Stimulated activated CD4-positive, alpha-beta T cell treated with anti-CD3 and anti-CD28 coated beads, Interleukin-2, amount 100 ng/mL, for 4 hours (primary cell): ENCODE measurements at regions not wholly inside any gene's neighbourhood (a gene's known extent, or its start where the extent isn't known, plus 50 kb on each side); places are given as distances from the start of the nearest gene placed in this dataset.
"Not testable (repeated sequence)": the region's sequence is repeated elsewhere in the genome, so short reads cannot be mapped to it uniquely, and the experiment has no call there.

Experiments used
- DNase-seq: peaks from one replicate; pipeline ENCODE4 v3.0.0-alpha.2; 2020; ENCODE audit warnings: low read depth

GRCh38 chr10:118965645-118966044, 63.9 kb upstream of the NANOS1 start:
- DNase-seq: no peak

DNA sequence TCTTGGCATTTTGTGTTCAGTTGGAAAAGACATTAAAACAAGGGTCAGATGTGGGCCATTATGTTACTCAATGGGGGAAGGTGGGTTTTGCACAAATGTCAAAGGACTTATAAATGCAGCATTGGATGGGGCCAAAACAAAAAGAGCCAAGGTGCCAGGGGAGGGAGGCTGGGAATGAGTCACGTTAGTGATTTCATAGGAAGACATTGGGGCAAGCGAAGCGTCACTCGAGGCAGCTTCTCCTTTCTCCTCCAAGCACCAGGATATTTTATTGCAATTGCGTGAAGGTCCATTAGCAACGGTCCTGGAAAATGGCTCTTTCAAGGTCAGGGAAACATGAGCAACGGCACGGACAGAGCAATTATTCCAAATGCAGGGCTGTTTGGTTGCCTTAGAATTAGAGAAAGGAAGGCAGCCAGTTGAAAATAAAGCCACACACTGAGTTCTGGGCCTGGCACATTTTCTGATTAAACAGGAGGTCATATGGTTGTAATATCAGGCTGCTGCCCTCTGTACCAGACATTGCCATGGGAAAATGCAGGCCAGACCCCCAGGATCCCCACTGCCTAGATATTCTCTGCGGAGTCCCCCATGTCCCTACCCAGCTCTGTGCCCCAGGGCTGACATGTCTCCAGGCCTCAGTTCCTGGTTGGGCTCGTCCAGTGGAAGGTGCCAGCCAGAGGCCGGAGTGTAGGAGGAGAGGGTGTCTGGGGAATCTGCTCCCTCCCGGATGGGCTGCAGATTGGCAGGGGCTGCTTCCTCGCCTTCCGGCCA, 63.3 kb upstream of the NANOS1 start:
- DNase-seq: no peak

GRCh38 chr10:118966850-118967125, 62.7 kb upstream of the NANOS1 start:
- DNase-seq: no peak

- no peak for DNase-seq
These were observed 62.4 kb upstream of the NANOS1 start for GRCh38 chr10:118967160-118967559.

DNA sequence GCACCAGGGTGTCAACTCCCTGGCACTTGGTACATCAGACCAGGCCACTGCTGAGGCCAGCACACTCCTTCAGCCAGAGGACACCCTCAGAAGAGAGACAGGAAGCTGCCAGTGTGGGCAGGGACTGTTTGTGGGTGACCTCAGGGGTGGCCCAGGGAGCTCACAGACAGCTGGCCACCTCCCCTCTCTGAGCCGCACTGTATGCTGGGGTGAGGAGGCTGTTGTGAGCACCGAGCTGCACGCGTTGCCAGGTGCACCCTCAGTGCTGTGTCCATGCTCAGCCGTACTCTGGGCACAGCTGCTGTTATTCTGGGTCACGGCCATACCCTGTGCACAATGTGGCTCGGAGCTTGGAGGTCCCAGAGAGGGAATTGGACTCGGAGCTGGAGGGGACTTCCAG, 61.5 kb upstream of the NANOS1 start:
- DNase-seq: no peak

GRCh38 chr10:118968482-118968881, 61.0 kb upstream of the NANOS1 start:
- no peak for DNase-seq

DNA sequence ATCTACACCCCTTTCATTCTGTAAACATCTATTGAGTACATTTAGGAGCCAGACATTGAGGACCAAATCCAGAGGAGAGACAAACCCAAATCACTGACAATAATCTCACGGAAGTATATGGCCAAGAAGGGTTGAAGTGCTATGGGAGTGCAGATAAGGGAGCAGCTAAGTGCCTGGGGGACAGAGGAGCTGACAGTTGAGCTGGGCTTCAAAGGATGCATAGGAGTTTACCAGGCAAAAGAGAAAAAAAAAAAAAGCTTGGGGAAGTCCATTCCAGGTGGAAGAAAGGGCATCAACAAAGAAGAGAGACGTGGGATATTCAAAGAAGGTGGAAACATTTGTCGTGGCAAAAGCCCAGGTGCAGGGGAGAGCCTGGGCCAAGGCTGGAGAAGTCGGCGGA, 60.5 kb upstream of the NANOS1 start:
- DNase-seq: no peak

DNA sequence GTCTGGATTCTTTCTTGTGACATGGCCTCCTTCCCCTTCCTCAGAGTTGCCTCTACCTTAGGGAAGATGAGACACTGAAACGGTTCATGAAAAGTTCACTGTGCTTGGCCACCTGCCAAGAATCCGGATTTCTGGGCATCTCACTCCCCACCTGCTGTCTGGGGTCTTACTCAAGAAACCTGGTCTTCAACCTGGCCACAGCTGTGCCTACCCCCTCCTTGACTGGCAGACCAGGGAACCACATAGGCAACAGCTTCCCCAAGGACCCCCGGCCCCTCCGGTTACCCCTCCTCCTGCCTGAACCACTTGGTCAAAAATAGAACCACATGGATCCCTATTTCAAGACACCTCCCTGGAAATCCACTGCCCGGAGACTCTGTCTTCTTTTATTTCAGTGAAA, 58.7 kb upstream of the NANOS1 start:
- DNase-seq: no peak

DNA sequence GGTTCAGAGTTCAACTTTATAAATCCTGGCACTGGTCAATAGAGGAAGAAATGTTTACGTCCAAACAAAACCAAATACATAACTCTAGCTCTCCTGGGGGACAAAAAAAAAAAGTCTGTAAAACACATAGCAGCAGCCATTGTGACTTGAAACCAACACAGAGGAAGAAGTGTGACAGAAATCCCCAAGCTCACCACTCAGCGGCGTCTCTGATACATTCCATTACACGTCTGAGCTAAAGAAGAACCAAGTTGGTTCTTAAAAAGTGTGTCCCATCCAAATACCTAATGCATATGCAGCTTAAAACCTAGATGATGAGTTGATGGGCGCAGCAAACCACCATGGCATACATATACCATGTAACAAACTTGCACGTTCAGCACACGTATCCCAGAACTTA, 58.3 kb upstream of the NANOS1 start:
- DNase-seq: no peak

DNA sequence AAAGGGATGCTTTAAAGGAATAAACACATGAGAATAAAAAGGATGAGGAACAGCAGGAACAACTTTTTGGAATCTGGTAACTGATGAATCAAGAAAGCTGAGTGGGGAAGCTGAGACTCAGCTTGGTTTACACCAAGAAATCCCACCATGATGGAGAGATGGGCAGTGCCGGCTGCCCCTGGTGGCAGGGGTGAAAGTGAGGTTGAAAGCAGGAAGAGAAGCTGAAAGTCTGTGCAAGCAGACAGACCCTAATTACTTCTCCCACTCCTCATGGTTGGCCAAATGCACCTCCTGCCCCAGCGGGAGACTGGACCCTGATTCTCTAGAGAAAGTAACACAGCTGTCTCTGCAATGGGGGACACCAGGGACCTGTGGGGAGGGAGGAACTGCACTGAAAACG, 57.6 kb upstream of the NANOS1 start:
- DNase-seq: no peak

GRCh38 chr10:118973744-118974143, 55.8 kb upstream of the NANOS1 start:
- no peak for DNase-seq

DNA sequence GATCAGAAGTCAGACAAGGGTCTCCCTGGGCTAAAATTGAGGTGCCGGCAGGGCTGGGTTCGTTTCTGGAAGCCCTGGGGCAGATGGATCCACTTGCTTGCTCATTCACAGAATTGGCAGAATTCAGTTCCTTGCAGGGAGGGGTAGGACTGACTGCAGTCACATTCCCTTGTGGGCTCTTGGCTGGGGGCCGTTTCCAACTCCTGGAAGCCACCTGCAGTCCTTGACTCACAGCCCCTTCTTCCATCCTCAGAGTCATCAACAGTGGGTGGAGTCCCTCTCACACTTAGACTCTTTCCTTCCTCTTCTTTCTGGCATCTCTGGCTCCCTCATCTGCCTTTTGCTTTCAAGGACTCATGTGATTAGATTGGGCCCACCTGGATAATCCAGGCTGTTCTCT, 54.6 kb upstream of the NANOS1 start:
- no peak for DNase-seq

GRCh38 chr10:118976219-118976618, 53.3 kb upstream of the NANOS1 start:
- not testable (repeated sequence) for DNase-seq

- DNase-seq: no peak
These were observed 52.4 kb upstream of the NANOS1 start for GRCh38 chr10:118977022-118977599.

- no peak for DNase-seq
These were observed 51.7 kb upstream of the NANOS1 start for GRCh38 chr10:118977835-118978234.

DNA sequence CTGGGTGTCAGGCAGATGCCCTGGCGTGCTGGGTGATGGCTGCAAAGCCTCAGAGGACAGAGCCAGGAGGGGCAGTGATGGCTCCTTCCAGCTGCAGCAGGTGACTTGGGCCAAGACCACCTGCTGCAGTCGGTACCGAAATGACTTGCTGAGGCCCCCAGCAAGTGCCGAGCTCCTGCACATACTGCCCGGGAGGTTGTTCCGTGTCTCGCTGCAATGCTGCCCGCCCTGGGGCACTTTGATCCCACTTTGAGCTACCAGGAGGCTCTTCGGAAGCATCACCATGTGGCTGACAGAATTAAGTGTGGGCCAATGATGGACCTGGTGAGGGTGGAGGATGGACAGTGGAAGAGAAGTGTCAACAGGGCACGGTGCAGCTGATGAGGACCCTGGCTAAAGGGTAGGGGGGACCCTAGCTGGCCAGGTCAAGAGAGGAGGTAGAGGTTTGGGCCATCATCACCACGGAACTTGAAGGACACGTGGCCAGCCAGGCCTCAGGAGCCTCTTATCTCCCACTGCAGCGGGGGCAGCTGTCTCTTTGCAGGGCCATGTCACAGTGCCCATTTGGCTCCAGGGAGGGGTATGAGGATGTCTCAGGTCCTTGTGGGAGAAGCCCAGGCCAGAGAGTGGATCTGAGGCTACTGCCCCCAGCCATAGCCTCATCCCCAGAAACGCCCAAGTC, 51.1 kb upstream of the NANOS1 start:
- no peak for DNase-seq

GRCh38 chr10:118978998-118979350, 50.5 kb upstream of the NANOS1 start:
- DNase-seq: no peak

- DNase-seq: no peak
These were observed 49.9 kb upstream of the NANOS1 start for GRCh38 chr10:118979661-118980060.
